ENCODE measurements at regions not wholly inside any gene's neighbourhood (a gene's known extent, or its start where the extent isn't known, plus 50 kb on each side); places are given as distances from the start of the nearest gene placed in this dataset.

- DNase-seq: no peak
Measured at GRCh38 chr14:71585361-71585760, 346.9 kb upstream of the RGS6 start.

GRCh38 chr14:71586131-71586897 is 345.9 kb upstream of the RGS6 start:
- DNase-seq: peak; percentile 46

GRCh38 chr14:71588028-71588427 is 344.2 kb upstream of the RGS6 start:
- no peak for DNase-seq

- DNase-seq: no peak
Measured at GRCh38 chr14:71588576-71589215, 343.5 kb upstream of the RGS6 start.

GRCh38 chr14:71589609-71590008 is 342.6 kb upstream of the RGS6 start:
- no peak for DNase-seq

- no peak for DNase-seq
Measured at GRCh38 chr14:71590131-71590530, 342.1 kb upstream of the RGS6 start.

- DNase-seq: no peak
Measured at GRCh38 chr14:71591231-71591630, 341.0 kb upstream of the RGS6 start.

GRCh38 chr14:71591929-71592328 is 340.3 kb upstream of the RGS6 start:
- no peak for DNase-seq

GRCh38 chr14:71592361-71592760 is 339.9 kb upstream of the RGS6 start:
- DNase-seq: no peak

GRCh38 chr14:71593966-71594365 is 338.3 kb upstream of the RGS6 start:
- no peak for DNase-seq

- DNase-seq: no peak
Measured at GRCh38 chr14:71594821-71595220, 337.4 kb upstream of the RGS6 start.

- DNase-seq: no peak
Measured at GRCh38 chr14:71595441-71595840, 336.8 kb upstream of the RGS6 start.

GRCh38 chr14:71597287-71597920 is 334.8 kb upstream of the RGS6 start:
- DNase-seq: no peak

GRCh38 chr14:71597955-71598660 is 334.1 kb upstream of the RGS6 start:
- DNase-seq: no peak

- no peak for DNase-seq
Measured at GRCh38 chr14:71600309-71600708, 331.9 kb upstream of the RGS6 start.

- DNase-seq: no peak
Measured at GRCh38 chr14:71602524-71602923, 329.7 kb upstream of the RGS6 start.

- no peak for DNase-seq
Measured at GRCh38 chr14:71604231-71604630, 328.0 kb upstream of the RGS6 start.

- no peak for DNase-seq
Measured at GRCh38 chr14:71606064-71606463, 326.2 kb upstream of the RGS6 start.

- no peak for DNase-seq
Measured at GRCh38 chr14:71606575-71606974, 325.7 kb upstream of the RGS6 start.

- DNase-seq: no peak
Measured at GRCh38 chr14:71607056-71607455, 325.2 kb upstream of the RGS6 start.

GRCh38 chr14:71610149-71610548 is 322.1 kb upstream of the RGS6 start:
- DNase-seq: no peak

- DNase-seq: peak; percentile 14
Measured at GRCh38 chr14:71610797-71611196, 321.4 kb upstream of the RGS6 start.

- no peak for DNase-seq
Measured at GRCh38 chr14:71613168-71613567, 319.1 kb upstream of the RGS6 start.

- no peak for DNase-seq
Measured at GRCh38 chr14:71616013-71616412, 316.2 kb upstream of the RGS6 start.
